Endodermal cell (in vitro differentiated cells): ENCODE measurements at regions not wholly inside any gene's neighbourhood (a gene's known extent, or its start where the extent isn't known, plus 50 kb on each side); places are given as distances from the start of the nearest gene placed in this dataset.

Experiments used
- DNase-seq: peaks from one replicate; pipeline ENCODE4 v3.0.0-alpha.2; 2017
- H3K27ac ChIP-seq: 2 replicates; pipeline ENCODE4 v1.5.1; 2013; ENCODE audit warnings: mild to moderate bottlenecking, low read depth, low read length, moderate library complexity
- H3K27me3 ChIP-seq: 2 replicates; pipeline ENCODE4 v1.6.1; 2013; ENCODE audit warnings: mild to moderate bottlenecking, low read length, moderate library complexity; ENCODE audit not compliant: insufficient read depth, control insufficient read depth, poor library complexity, severe bottlenecking
- H3K36me3 ChIP-seq: 2 replicates; pipeline ENCODE4 v1.7.0; 2013; ENCODE audit warnings: mild to moderate bottlenecking, low read length, moderate library complexity; ENCODE audit not compliant: control insufficient read depth, insufficient read depth
- H3K4me1 ChIP-seq: one replicate; pipeline ENCODE4 v1.7.0; 2013; ENCODE audit warnings: low read length; ENCODE audit not compliant: control insufficient read depth, insufficient read depth
- H3K4me3 ChIP-seq: 2 replicates; pipeline ENCODE4 v1.5.1; 2013; ENCODE audit warnings: mild to moderate bottlenecking, low read length, moderate library complexity
- H3K9ac ChIP-seq: 2 replicates; pipeline ENCODE4 v1.6.1; 2013; ENCODE audit warnings: mild to moderate bottlenecking, low read length, moderate library complexity; ENCODE audit not compliant: poor library complexity, severe bottlenecking; ENCODE audit errors: extremely low read depth
- H3K9me3 ChIP-seq: 2 replicates; pipeline ENCODE4 v1.6.1; 2013; ENCODE audit warnings: mild to moderate bottlenecking, low read length, moderate library complexity; ENCODE audit not compliant: control insufficient read depth
- H3K27ac Mint-ChIP-seq: 2 replicates; pipeline ENCODE4 v1.8.0; 2020; ENCODE audit warnings: mixed read lengths
- H3K27me3 Mint-ChIP-seq: 2 replicates; pipeline ENCODE4 v1.8.0; 2021; ENCODE audit warnings: mild to moderate bottlenecking, mixed read lengths; ENCODE audit not compliant: insufficient read depth
- H3K36me3 Mint-ChIP-seq: 2 replicates; pipeline ENCODE4 v1.8.0; 2020; ENCODE audit warnings: low read depth, mixed read lengths
- H3K4me1 Mint-ChIP-seq: 2 replicates; pipeline ENCODE4 v1.8.0; 2020; ENCODE audit warnings: mixed read lengths
- H3K4me3 Mint-ChIP-seq: 2 replicates; pipeline ENCODE4 v1.8.0; 2020; ENCODE audit warnings: mild to moderate bottlenecking, moderate library complexity, mixed read lengths
- H3K9me3 Mint-ChIP-seq: 2 replicates; pipeline ENCODE4 v1.8.0; 2020; ENCODE audit warnings: mild to moderate bottlenecking, mixed read lengths
- CTCF ChIP-seq: fragments of 200-600 bp; sonication (generic); conservative IDR thresholded peaks from 2 replicates; pipeline ENCODE4 v1.5.0; 2021; ENCODE audit warnings: antibody characterized with exemption, mild to moderate bottlenecking
- WGBS, 2 experiments: methylation state at CpG; one replicate each; pipeline versions ENCODE4 v1.1.5 to v1.1.7; 2013; ENCODE audit warnings: missing lambda C conversion rate in 2 of 2, mixed read lengths in 1 of 2; ENCODE audit not compliant: insufficient coverage in 1 of 2, insufficient read length in 1 of 2; 5-methylcytosine and 5-hydroxymethylcytosine counted together

- H3K27me3 Mint-ChIP-seq, result no peaks in the 10 kb centered on the region
- DNase-seq, result no peak
- H3K9me3 ChIP-seq, result no peaks in the 10 kb centered on the region
- H3K4me3 ChIP-seq, result no peak overlapping the region
- no peaks in the 10 kb centered on the region for H3K9me3 Mint-ChIP-seq
- H3K4me1 Mint-ChIP-seq, result no peaks in the 10 kb centered on the region
- no peaks in the 10 kb centered on the region for H3K4me1 ChIP-seq
- no peak overlapping the region for H3K27ac ChIP-seq
- no peak for TF ChIP-seq CTCF
- no peaks in the 10 kb centered on the region for H3K36me3 Mint-ChIP-seq
- 82 to 86% methylated on average over 2 of the region's 3 CpGs for WGBS, 2 experiments
- H3K27me3 ChIP-seq, result no peaks in the 10 kb centered on the region
- no peak overlapping the region for H3K27ac Mint-ChIP-seq
- no peak overlapping the region for H3K9ac ChIP-seq
- no peak overlapping the region for H3K4me3 Mint-ChIP-seq
- no peaks in the 10 kb centered on the region for H3K36me3 ChIP-seq
Measured at GRCh38 chr5:87997662-87998061, 271.0 kb downstream of the TMEM161B start.

DNA sequence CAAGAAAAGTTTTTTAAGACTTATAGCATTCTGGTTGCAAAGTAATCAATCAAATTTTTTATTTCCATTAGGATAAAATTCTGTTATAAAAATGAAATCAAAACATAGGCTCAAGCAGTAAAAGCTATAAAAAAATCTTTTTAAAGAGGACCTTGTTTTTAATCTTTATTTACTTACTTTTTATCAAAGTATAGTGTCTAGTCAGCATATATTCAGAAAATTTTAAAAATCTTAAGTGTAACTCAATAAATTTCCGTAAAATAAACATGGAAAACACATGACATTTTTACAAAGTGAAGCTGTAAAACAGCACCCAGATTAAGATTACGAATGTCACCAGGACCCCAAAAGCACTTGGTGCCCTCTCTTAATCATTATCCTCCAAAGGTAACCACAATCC, 302.4 kb downstream of the TMEM161B start:
- Histone ChIP-seq H3K36me3 (no peaks in the 10 kb centered on the region), H3K9me3 (no peaks in the 10 kb centered on the region), H3K4me3 (no peak overlapping the region), H3K4me1 (no peaks in the 10 kb centered on the region), H3K27ac (no peak overlapping the region), H3K9ac (no peak overlapping the region), H3K27me3 (no peaks in the 10 kb centered on the region)
- Mint-ChIP-seq H3K9me3 (no peaks in the 10 kb centered on the region), H3K27me3 (no peaks in the 10 kb centered on the region), H3K4me1 (peaks cover 9% of the 10 kb centered on the region), H3K4me3 (no peak overlapping the region), H3K36me3 (no peaks in the 10 kb centered on the region), H3K27ac (no peak overlapping the region)
- no peak for TF ChIP-seq CTCF
- DNase-seq, result no peak
- 47 to 50% methylated on average over 2 of the region's 2 CpGs for WGBS, 2 experiments

GRCh38 chr5:87954121-87954520, 314.5 kb downstream of the TMEM161B start:
- H3K27me3 ChIP-seq, result no peaks in the 10 kb centered on the region
- no peak overlapping the region for H3K9ac ChIP-seq
- no peaks in the 10 kb centered on the region for H3K4me1 ChIP-seq
- Mint-ChIP-seq H3K27me3 (no peaks in the 10 kb centered on the region), H3K27ac (no peak overlapping the region), H3K4me3 (no peak overlapping the region), H3K4me1 (peaks cover 3% of the 10 kb centered on the region), H3K36me3 (no peaks in the 10 kb centered on the region), H3K9me3 (no peaks in the 10 kb centered on the region)
- no peak for TF ChIP-seq CTCF
- H3K27ac ChIP-seq, result no peak overlapping the region
- no peaks in the 10 kb centered on the region for H3K9me3 ChIP-seq
- no peak for DNase-seq
- no peak overlapping the region for H3K4me3 ChIP-seq
- no peaks in the 10 kb centered on the region for H3K36me3 ChIP-seq
